HG02642 (cell line): ENCODE measurements at regions not wholly inside any gene's neighbourhood (a gene's known extent, or its start where the extent isn't known, plus 50 kb on each side); places are given as distances from the start of the nearest gene placed in this dataset.

Source experiments
- ATAC-seq: cut with Tn5 transposase; IDR thresholded peaks from one replicate; pipeline ENCODE4 v1.9.1; 2021; ENCODE audit warnings: mild to moderate bottlenecking; ENCODE audit not compliant: unreplicated experiment, poor library complexity

GRCh38 chr14:29242755-29243754 is 476.5 kb downstream of the FOXG1 start:
- no peak for ATAC-seq

GRCh38 chr14:29255692-29256091 is 489.1 kb downstream of the FOXG1 start:
- ATAC-seq = no peak

GRCh38 chr14:29262979-29263378 is 496.4 kb downstream of the FOXG1 start:
- no peak for ATAC-seq

GRCh38 chr14:29264865-29265264 is 498.3 kb downstream of the FOXG1 start:
- no peak for ATAC-seq

GRCh38 chr14:29265852-29266251 is 499.3 kb downstream of the FOXG1 start:
- no peak for ATAC-seq

GRCh38 chr14:29271669-29272068 is 505.1 kb downstream of the FOXG1 start:
- ATAC-seq = no peak

- no peak for ATAC-seq
Measured at GRCh38 chr14:29273513-29273912, 506.9 kb downstream of the FOXG1 start.

- ATAC-seq = no peak
Measured at GRCh38 chr14:29274890-29275596, 508.5 kb downstream of the FOXG1 start.

GRCh38 chr14:29278301-29279263 is 512.0 kb downstream of the FOXG1 start:
- no peak for ATAC-seq

GRCh38 chr14:29282169-29282568 is 515.6 kb downstream of the FOXG1 start:
- ATAC-seq = no peak

- no peak for ATAC-seq
Measured at GRCh38 chr14:29290441-29290840, 523.9 kb downstream of the FOXG1 start.

GRCh38 chr14:29299372-29299771 is 532.8 kb downstream of the FOXG1 start:
- ATAC-seq = no peak

- ATAC-seq = no peak
Measured at GRCh38 chr14:29301571-29301970, 535.0 kb downstream of the FOXG1 start.

- ATAC-seq = no peak
Measured at GRCh38 chr14:29310210-29310609, 543.6 kb downstream of the FOXG1 start.

- no peak for ATAC-seq
Measured at GRCh38 chr14:29310757-29311156, 544.2 kb downstream of the FOXG1 start.

GRCh38 chr14:29311983-29312382 is 545.4 kb downstream of the FOXG1 start:
- no peak for ATAC-seq

- ATAC-seq = no peak
Measured at GRCh38 chr14:29316936-29317335, 550.3 kb downstream of the FOXG1 start.

- no peak for ATAC-seq
Measured at GRCh38 chr14:29317423-29317822, 550.8 kb downstream of the FOXG1 start.

- ATAC-seq = no peak
Measured at GRCh38 chr14:29320286-29320685, 553.7 kb downstream of the FOXG1 start.

GRCh38 chr14:29321646-29322045 is 555.1 kb downstream of the FOXG1 start:
- ATAC-seq = no peak
